Adrenal gland (tissue), 9 donors: ENCODE measurements at regions not wholly inside any gene's neighbourhood (a gene's known extent, or its start where the extent isn't known, plus 50 kb on each side); places are given as distances from the start of the nearest gene placed in this dataset.

Experiments
- DNase-seq, 7 donors: peaks; one replicate each; pipeline ENCODE4 v3.0.0-alpha.2; 2019 to 2020
- H3K27ac ChIP-seq, 5 donors: fragments of 200-600 bp; sonication (generic) in 4 of 5; 1 replicate in 3 of 5; 2 replicates in 2 of 5; pipeline versions ENCODE4 v1.5.1 to v1.8.0; 2016 to 2020; ENCODE audit warnings: mild to moderate bottlenecking in 1 of 5
- H3K27me3 ChIP-seq: fragments of 200-600 bp; 2 replicates; pipeline ENCODE4 v1.8.0; 2021
- H3K36me3 ChIP-seq, 2 donors: fragments of 200-600 bp; replicated peaks in 1 of 2; 1 replicate in 1 of 2; 2 replicates in 1 of 2; pipeline versions ENCODE4 v1.5.1 to v1.8.0; 2018 to 2022
- H3K4me1 ChIP-seq, 2 donors: fragments of 200-600 bp; replicated peaks in 1 of 2; 1 replicate in 1 of 2; 2 replicates in 1 of 2; pipeline versions ENCODE4 v1.5.1 to v1.8.0; 2018 to 2021
- H3K4me3 ChIP-seq, 4 donors: fragments of 200-600 bp; sonication (generic) in 3 of 4; one replicate each; pipeline ENCODE4 v1.5.1; 2016 to 2018
- H3K9me3 ChIP-seq, 3 donors: fragments of 200-600 bp; sonication (generic) in 1 of 3; replicated peaks in 1 of 3; 1 replicate in 2 of 3; 2 replicates in 1 of 3; pipeline versions ENCODE4 v1.5.1 to v1.8.0; 2016 to 2021
- CTCF ChIP-seq, 6 experiments: fragments of 450-650 bp in 4 of 6; fragments of 200-600 bp in 2 of 6; sonication (generic) in 1 of 6; IDR thresholded peaks; 1 replicate in 5 of 6; 2 replicates in 1 of 6; pipeline versions ENCODE4 v1.5.1 to v1.8.0; 2016 to 2021; ENCODE audit warnings: antibody characterized with exemption in 6 of 6, mild to moderate bottlenecking in 2 of 6, moderate library complexity in 1 of 6
- POLR2A ChIP-seq, 2 donors: fragments of 450-650 bp; IDR thresholded peaks; one replicate each; pipeline ENCODE4 v1.6.1; 2017; ENCODE audit warnings: antibody characterized with exemption in 2 of 2, mild to moderate bottlenecking in 2 of 2, moderate library complexity in 1 of 2
- WGBS, 4 donors: extraction: QIAGEN DNeasy Blood & Tissue Kit in 2 of 4; methylation state at CpG; one replicate each; pipeline versions ENCODE4 v1.1.5 to v1.1.7; 2013 to 2017; 5-methylcytosine and 5-hydroxymethylcytosine counted together
- intact Hi-C, 2 donors: fragments of 100-400 bp; cut with DNase I; formaldehyde crosslinking; loops; one replicate each; pipeline versions ENCODE4 v1.14.1 to v1.15.0; 2022 to 2023
- donor health status: healthy with polysubstance abuse.
- donor health status: Bipolar disorder and iron deficiency.
- donor health status: DM: yes; HTN: yes; CAD: no.
- donor health status: DM: no; HTN: no; CAD: no.
- donor health status: DM: no; HTN: no; CAD: no.

- 71 to 84% (median 83%) methylated on average over 5 of the region's 5 CpGs for WGBS, 4 donors
- no peaks in the 10 kb centered on the region for H3K36me3 ChIP-seq
- H3K4me3 ChIP-seq: no peak overlapping the region
- H3K9me3 ChIP-seq: no peaks in the 10 kb centered on the region
- TF ChIP-seq POLR2A (IDR thresholded peaks at IDR 0.05) (no peak), CTCF (IDR thresholded peaks at IDR 0.05) (no peak)
- intact Hi-C loops: no loop called here
- no peak overlapping the region for H3K27ac ChIP-seq
- no peak for DNase-seq
- H3K4me1 ChIP-seq: no peaks in the 10 kb centered on the region
- no peaks in the 10 kb centered on the region for H3K27me3 ChIP-seq
Observed at GRCh38 chr3:20849975-20850374, 664.0 kb upstream of the SGO1 start.

GRCh38 chr3:20846832-20847231 lies 660.8 kb upstream of the SGO1 start:
- no peaks in the 10 kb centered on the region for H3K9me3 ChIP-seq
- H3K27ac ChIP-seq: no peak overlapping the region
- no peaks in the 10 kb centered on the region for H3K4me1 ChIP-seq
- TF ChIP-seq POLR2A (IDR thresholded peaks at IDR 0.05): no peak
- no peak for TF ChIP-seq CTCF (IDR thresholded peaks at IDR 0.05)
- no peak overlapping the region for H3K4me3 ChIP-seq
- 70 to 89% (median 82%) methylated on average over 3 of the region's 3 CpGs for WGBS, 4 donors
- intact Hi-C loops: no loop called here
- no peaks in the 10 kb centered on the region for H3K27me3 ChIP-seq
- H3K36me3 ChIP-seq: no peaks in the 10 kb centered on the region
- no peak for DNase-seq

- H3K27ac ChIP-seq: no peak overlapping the region
- H3K36me3 ChIP-seq: no peaks in the 10 kb centered on the region
- no peak overlapping the region for H3K4me3 ChIP-seq
- no peaks in the 10 kb centered on the region for H3K4me1 ChIP-seq
- intact Hi-C loops: no loop called here
- no peak for TF ChIP-seq CTCF (IDR thresholded peaks at IDR 0.05)
- no peak for TF ChIP-seq POLR2A (IDR thresholded peaks at IDR 0.05)
- no peaks in the 10 kb centered on the region for H3K27me3 ChIP-seq
- H3K9me3 ChIP-seq: no peaks in the 10 kb centered on the region
- WGBS, 4 donors: 88 to 95% (median 92%) methylated on average over 2 of the region's 2 CpGs
- no peak for DNase-seq
Observed at GRCh38 chr3:20846066-20846465, 660.1 kb upstream of the SGO1 start.

GRCh38 chr3:20844851-20845250 lies 658.8 kb upstream of the SGO1 start:
- H3K4me1 ChIP-seq: no peaks in the 10 kb centered on the region
- no peak for TF ChIP-seq CTCF (IDR thresholded peaks at IDR 0.05)
- TF ChIP-seq POLR2A (IDR thresholded peaks at IDR 0.05): no peak
- H3K36me3 ChIP-seq: no peaks in the 10 kb centered on the region
- H3K27me3 ChIP-seq: no peaks in the 10 kb centered on the region
- no peak overlapping the region for H3K4me3 ChIP-seq
- no peak for DNase-seq
- no peak overlapping the region for H3K27ac ChIP-seq
- no peaks in the 10 kb centered on the region for H3K9me3 ChIP-seq
- intact Hi-C loops: no loop called here
- 67 to 74% (median 70%) methylated on average over 5 of the region's 5 CpGs for WGBS, 4 donors
